ENCODE measurements at regions not wholly inside any gene's neighbourhood (a gene's known extent, or its start where the extent isn't known, plus 50 kb on each side); places are given as distances from the start of the nearest gene placed in this dataset.

GRCh38 chr15:91632981-91633380 lies 220.5 kb upstream of the SLCO3A1 start:
- no peak for TF ChIP-seq CTCF (IDR thresholded peaks at IDR 0.05 in 2 of 3, conservative IDR thresholded peaks at IDR 0.05 in 1 of 3; ENCODE audit: control insufficient read depth in 2 of 3, extremely low read depth in 1 of 3, insufficient read depth in 1 of 3, low read depth in 3 of 3, low read length in 3 of 3)
- TF ChIP-seq POLR2AphosphoS5 (IDR thresholded peaks at IDR 0.05; ENCODE audit: low read length): no peak
- TF ChIP-seq, protein P1, sequence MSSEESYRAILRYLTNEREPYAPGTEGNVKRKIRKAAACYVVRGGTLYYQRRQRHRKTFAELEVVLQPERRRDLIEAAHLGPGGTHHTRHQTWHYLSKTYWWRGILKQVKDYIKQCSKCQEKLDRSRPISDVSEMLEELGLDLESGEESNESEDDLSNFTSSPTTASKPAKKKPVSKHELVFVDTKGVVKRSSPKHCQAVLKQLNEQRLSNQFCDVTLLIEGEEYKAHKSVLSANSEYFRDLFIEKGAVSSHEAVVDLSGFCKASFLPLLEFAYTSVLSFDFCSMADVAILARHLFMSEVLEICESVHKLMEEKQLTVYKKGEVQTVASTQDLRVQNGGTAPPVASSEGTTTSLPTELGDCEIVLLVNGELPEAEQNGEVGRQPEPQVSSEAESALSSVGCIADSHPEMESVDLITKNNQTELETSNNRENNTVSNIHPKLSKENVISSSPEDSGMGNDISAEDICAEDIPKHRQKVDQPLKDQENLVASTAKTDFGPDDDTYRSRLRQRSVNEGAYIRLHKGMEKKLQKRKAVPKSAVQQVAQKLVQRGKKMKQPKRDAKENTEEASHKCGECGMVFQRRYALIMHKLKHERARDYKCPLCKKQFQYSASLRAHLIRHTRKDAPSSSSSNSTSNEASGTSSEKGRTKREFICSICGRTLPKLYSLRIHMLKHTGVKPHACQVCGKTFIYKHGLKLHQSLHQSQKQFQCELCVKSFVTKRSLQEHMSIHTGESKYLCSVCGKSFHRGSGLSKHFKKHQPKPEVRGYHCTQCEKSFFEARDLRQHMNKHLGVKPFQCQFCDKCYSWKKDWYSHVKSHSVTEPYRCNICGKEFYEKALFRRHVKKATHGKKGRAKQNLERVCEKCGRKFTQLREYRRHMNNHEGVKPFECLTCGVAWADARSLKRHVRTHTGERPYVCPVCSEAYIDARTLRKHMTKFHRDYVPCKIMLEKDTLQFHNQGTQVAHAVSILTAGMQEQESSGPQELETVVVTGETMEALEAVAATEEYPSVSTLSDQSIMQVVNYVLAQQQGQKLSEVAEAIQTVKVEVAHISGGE (CRISPR knock-in tag; IDR thresholded peaks at IDR 0.05): no peak
- TF ChIP-seq MTA3 (IDR thresholded peaks at IDR 0.05; ENCODE audit: borderline replicate concordance, low read length): no peak
- no peak for TF ChIP-seq EGR1 (IDR thresholded peaks at IDR 0.05; ENCODE audit: borderline replicate concordance in 1 of 2, low read depth in 2 of 2, low read length in 2 of 2)
- TF ChIP-seq EZH2 (IDR thresholded peaks at IDR 0.05; ENCODE audit: borderline replicate concordance, control insufficient read depth, low read depth, low read length): no peak
- no peak for TF ChIP-seq TAF1 (IDR thresholded peaks at IDR 0.05; ENCODE audit: borderline replicate concordance, low read depth, low read length)
- no peak for TF ChIP-seq POLR2A (IDR thresholded peaks at IDR 0.05; ENCODE audit: low read depth, low read length)
- no peak for TF ChIP-seq NRF1 (conservative IDR thresholded peaks at IDR 0.05; ENCODE audit: low read depth, low read length)
